ENCODE measurements at regions not wholly inside any gene's neighbourhood (a gene's known extent, or its start where the extent isn't known, plus 50 kb on each side); places are given as distances from the start of the nearest gene placed in this dataset.

GRCh38 chr5:51846015-51846414, 462.8 kb downstream of the ISL1 start:
- Histone ChIP-seq H3K9me3 (no peaks in the 10 kb centered on the region), H3K27ac (no peak overlapping the region), H3K27me3 (no peaks in the 10 kb centered on the region), H3K4me1 (no peaks in the 10 kb centered on the region), H3K4me3 (no peak overlapping the region), H3K36me3 (no peaks in the 10 kb centered on the region)
- TF ChIP-seq, protein P1, sequence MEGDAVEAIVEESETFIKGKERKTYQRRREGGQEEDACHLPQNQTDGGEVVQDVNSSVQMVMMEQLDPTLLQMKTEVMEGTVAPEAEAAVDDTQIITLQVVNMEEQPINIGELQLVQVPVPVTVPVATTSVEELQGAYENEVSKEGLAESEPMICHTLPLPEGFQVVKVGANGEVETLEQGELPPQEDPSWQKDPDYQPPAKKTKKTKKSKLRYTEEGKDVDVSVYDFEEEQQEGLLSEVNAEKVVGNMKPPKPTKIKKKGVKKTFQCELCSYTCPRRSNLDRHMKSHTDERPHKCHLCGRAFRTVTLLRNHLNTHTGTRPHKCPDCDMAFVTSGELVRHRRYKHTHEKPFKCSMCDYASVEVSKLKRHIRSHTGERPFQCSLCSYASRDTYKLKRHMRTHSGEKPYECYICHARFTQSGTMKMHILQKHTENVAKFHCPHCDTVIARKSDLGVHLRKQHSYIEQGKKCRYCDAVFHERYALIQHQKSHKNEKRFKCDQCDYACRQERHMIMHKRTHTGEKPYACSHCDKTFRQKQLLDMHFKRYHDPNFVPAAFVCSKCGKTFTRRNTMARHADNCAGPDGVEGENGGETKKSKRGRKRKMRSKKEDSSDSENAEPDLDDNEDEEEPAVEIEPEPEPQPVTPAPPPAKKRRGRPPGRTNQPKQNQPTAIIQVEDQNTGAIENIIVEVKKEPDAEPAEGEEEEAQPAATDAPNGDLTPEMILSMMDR (IDR thresholded peaks at IDR 0.05): no peak
- ATAC-seq: no peak
- DNase-seq: no peak
- intact Hi-C loops (cut with DNase I): no loop called here

GRCh38 chr5:51859624-51860023, 476.4 kb downstream of the ISL1 start:
- intact Hi-C loops (cut with DNase I): no loop called here

GRCh38 chr5:51860532-51861018, 477.3 kb downstream of the ISL1 start:
- no peak overlapping the region for H3K27ac ChIP-seq
- H3K36me3 ChIP-seq: no peaks in the 10 kb centered on the region
- intact Hi-C loops (cut with DNase I): no loop called here
- H3K4me3 ChIP-seq: no peak overlapping the region
- DNase-seq (no peak), ATAC-seq (no peak)
- H3K27me3 ChIP-seq: no peaks in the 10 kb centered on the region
- TF ChIP-seq, protein P1 (IDR thresholded peaks at IDR 0.05): no peak
- no peaks in the 10 kb centered on the region for H3K9me3 ChIP-seq
- no peaks in the 10 kb centered on the region for H3K4me1 ChIP-seq

More at GRCh38 chr5:51859624-51860023, 476.4 kb downstream of the ISL1 start:
- Histone ChIP-seq H3K4me3 (no peak overlapping the region), H3K9me3 (no peaks in the 10 kb centered on the region), H3K36me3 (no peaks in the 10 kb centered on the region), H3K27ac (no peak overlapping the region), H3K27me3 (no peaks in the 10 kb centered on the region), H3K4me1 (no peaks in the 10 kb centered on the region)
- DNase-seq (no peak), ATAC-seq (no peak)
- TF ChIP-seq, protein P1 (IDR thresholded peaks at IDR 0.05): no peak

GRCh38 chr5:51872144-51872543, 488.9 kb downstream of the ISL1 start:
- Histone ChIP-seq H3K27ac (no peak overlapping the region), H3K27me3 (no peaks in the 10 kb centered on the region), H3K4me1 (no peaks in the 10 kb centered on the region), H3K4me3 (no peak overlapping the region), H3K36me3 (no peaks in the 10 kb centered on the region), H3K9me3 (peaks cover 5% of the 10 kb centered on the region)
- intact Hi-C loops (cut with DNase I): no loop called here
- no peak for ATAC-seq
- TF ChIP-seq, protein P1 (IDR thresholded peaks at IDR 0.05): no peak
- no peak for DNase-seq

DNA sequence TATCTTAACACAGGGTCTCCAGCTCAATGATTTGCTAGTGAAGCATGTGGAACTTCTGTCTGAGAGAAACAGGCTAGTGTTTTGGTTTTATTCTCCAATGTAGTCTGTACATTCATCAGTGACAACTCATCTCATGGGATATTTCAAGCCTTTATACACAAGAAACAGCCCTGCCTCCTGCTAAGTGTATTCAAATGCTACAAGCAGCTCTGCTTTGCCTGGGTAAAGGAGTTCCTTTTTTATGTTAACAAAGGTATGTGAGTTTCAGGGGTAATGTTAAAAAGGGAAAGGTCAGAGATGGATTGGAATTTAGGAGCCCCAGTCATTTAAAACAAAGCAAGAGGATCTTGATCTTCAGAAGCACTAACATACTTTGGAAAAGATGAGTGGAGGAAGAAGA, 498.7 kb downstream of the ISL1 start:
- no peak for ATAC-seq

More for the DNA sequence above, 498.7 kb downstream of the ISL1 start:
- TF ChIP-seq, protein P1 (IDR thresholded peaks at IDR 0.05): no peak
- Histone ChIP-seq H3K27ac (no peak overlapping the region), H3K9me3 (no peaks in the 10 kb centered on the region), H3K27me3 (no peaks in the 10 kb centered on the region), H3K4me1 (no peaks in the 10 kb centered on the region), H3K36me3 (no peaks in the 10 kb centered on the region), H3K4me3 (no peak overlapping the region)
- DNase-seq: no peak
- intact Hi-C loops (cut with DNase I): no loop called here

Data from upper lobe of right lung (tissue), 1 donor.